Upper lobe of right lung (tissue), 1 donor: ENCODE measurements at regions not wholly inside any gene's neighbourhood (a gene's known extent, or its start where the extent isn't known, plus 50 kb on each side); places are given as distances from the start of the nearest gene placed in this dataset.
"Not testable (repeated sequence)": the region's sequence is repeated elsewhere in the genome, so short reads cannot be mapped to it uniquely, and the experiment has no call there.

Source experiments
- ATAC-seq: fragments of 200-7000 bp; cut with Tn5 transposase; one replicate; pipeline ENCODE4 v1.9.1; 2020; ENCODE audit warnings: mild to moderate bottlenecking, moderate library complexity
- DNase-seq: peaks from one replicate; pipeline ENCODE4 v3.0.0-alpha.2; 2020
- H3K27ac ChIP-seq: fragments of 200-600 bp; one replicate; pipeline ENCODE4 v1.8.0; 2022
- H3K27me3 ChIP-seq: fragments of 200-600 bp; one replicate; pipeline ENCODE4 v1.8.0; 2022; ENCODE audit warnings: mild to moderate bottlenecking
- H3K36me3 ChIP-seq: fragments of 200-600 bp; one replicate; pipeline ENCODE4 v1.8.0; 2022
- H3K4me1 ChIP-seq: fragments of 200-600 bp; one replicate; pipeline ENCODE4 v1.8.0; 2022
- H3K4me3 ChIP-seq: fragments of 200-600 bp; one replicate; pipeline ENCODE4 v1.8.0; 2022; ENCODE audit warnings: mild to moderate bottlenecking
- H3K9me3 ChIP-seq: fragments of 200-600 bp; one replicate; pipeline ENCODE4 v1.8.0; 2022
- intact Hi-C: fragments of 100-400 bp; cut with DNase I; formaldehyde crosslinking; loops from one replicate; pipeline ENCODE4 v1.11.0; 2022
- TF ChIP-seq, protein P1 (sequence below): fragments of 200-600 bp; IDR thresholded peaks from one replicate; pipeline ENCODE4 v1.8.0; 2022; ENCODE audit warnings: antibody characterized with exemption
- donor health status: DM: no; HTN: yes; CAD: no; lungs with severe emphysema.

DNA sequence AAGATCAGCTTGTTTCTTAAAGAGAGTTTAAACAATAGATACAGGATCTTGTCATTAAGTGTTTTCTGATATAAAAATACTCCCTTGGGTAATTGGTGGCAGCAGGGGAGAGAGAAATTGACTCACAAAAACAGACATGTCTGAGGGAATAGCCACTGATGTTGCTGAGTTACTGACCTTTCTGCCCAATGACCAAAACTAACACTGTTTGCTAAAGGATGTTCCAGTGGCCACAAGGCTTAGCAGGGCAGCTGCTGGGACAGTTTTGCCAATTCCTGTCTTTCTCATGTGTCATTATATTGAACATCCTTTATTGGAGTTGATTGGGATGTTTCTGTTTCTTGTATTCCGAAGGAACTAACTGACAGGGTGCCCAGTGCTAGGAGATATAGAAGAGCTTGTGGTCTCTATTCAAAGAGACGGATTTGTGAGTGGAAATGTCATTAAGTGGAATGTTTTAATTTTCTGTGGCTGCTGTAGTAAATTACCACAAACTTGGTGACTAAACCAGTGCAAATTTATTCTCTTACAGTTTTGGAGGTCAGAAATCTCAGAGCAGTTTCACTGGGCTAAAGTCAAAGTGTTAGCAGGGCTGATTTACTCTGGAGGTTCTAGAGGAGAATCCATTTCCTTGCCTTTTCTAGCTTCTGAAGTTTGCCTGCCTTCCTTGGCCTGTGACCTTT lies 124.8 kb upstream of the RMDN2 start:
- ATAC-seq (no peak), DNase-seq (no peak)
- no peak overlapping the region for H3K4me3 ChIP-seq
- TF ChIP-seq, protein P1, sequence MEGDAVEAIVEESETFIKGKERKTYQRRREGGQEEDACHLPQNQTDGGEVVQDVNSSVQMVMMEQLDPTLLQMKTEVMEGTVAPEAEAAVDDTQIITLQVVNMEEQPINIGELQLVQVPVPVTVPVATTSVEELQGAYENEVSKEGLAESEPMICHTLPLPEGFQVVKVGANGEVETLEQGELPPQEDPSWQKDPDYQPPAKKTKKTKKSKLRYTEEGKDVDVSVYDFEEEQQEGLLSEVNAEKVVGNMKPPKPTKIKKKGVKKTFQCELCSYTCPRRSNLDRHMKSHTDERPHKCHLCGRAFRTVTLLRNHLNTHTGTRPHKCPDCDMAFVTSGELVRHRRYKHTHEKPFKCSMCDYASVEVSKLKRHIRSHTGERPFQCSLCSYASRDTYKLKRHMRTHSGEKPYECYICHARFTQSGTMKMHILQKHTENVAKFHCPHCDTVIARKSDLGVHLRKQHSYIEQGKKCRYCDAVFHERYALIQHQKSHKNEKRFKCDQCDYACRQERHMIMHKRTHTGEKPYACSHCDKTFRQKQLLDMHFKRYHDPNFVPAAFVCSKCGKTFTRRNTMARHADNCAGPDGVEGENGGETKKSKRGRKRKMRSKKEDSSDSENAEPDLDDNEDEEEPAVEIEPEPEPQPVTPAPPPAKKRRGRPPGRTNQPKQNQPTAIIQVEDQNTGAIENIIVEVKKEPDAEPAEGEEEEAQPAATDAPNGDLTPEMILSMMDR, result no peak
- no peak overlapping the region for H3K27ac ChIP-seq
- H3K27me3 ChIP-seq, result no peaks in the 10 kb centered on the region
- no peaks in the 10 kb centered on the region for H3K9me3 ChIP-seq
- H3K4me1 ChIP-seq, result peaks cover 6% of the 10 kb centered on the region
- intact Hi-C loops, result no loop called here
- H3K36me3 ChIP-seq, result no peaks in the 10 kb centered on the region

DNA sequence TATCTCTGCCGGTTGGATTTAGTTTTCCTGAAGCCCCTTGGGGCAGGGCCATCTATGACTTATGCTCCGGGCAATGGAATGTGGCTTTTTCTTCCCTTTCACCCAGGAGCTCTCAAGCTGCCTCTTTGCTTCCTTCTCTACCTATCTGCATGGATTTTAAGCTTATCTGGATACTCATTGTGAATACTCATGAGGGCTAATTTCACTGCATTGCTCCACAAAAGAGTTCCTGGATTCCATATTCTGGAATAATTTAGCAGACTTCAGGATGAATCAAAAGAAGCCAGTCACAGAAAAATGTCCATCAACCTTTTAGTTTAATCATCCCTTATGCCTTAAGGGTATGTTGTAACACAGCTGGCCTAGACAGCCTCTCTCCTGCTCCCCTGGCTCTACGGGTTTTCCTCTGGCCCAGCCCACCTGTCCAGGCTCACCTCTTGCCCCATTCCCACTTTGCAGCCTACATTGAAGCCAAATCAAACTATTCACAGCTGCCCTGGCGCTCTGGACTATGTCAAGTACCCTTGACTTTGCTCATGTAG lies 122.8 kb upstream of the RMDN2 start:
- intact Hi-C loops, result no loop called here
- ATAC-seq (peak; percentile 98), DNase-seq (peak; percentile 83)
- H3K27ac ChIP-seq, result peak overlapping the region; percentile 30
- H3K4me3 ChIP-seq, result no peak overlapping the region
- H3K36me3 ChIP-seq, result no peaks in the 10 kb centered on the region
- H3K9me3 ChIP-seq, result no peaks in the 10 kb centered on the region
- TF ChIP-seq, protein P1, result no peak
- no peaks in the 10 kb centered on the region for H3K27me3 ChIP-seq
- H3K4me1 ChIP-seq, result peaks cover 6% of the 10 kb centered on the region

DNA sequence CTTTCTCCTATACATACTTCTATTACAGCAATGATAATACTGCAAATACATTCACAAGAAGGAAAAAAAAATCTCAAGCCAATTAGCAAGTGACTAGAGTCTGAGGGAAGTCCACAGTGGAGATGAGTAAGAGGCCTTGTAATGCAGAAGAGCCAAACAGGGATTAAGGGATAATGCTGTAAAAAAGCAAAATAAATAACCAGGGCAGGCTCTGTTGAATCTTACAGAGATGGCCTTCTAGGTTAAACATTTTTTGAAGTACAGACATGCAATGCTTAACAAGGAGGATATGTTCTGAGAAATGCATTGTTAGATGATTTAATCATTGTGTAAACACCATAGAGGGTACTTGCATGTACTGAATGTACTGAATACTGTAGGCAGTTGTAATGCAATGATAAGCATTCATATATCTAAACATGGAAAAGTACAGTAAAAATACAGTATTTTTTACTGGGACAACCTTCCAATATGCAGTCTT lies 122.1 kb upstream of the RMDN2 start:
- Histone ChIP-seq H3K4me3 (no peak overlapping the region), H3K36me3 (no peaks in the 10 kb centered on the region), H3K27me3 (no peaks in the 10 kb centered on the region), H3K27ac (peak overlapping the region; percentile 11), H3K9me3 (no peaks in the 10 kb centered on the region), H3K4me1 (peaks cover 6% of the 10 kb centered on the region)
- intact Hi-C loops, result no loop called here
- ATAC-seq (peak; percentile 64), DNase-seq (no peak)
- TF ChIP-seq, protein P1, result no peak

DNA sequence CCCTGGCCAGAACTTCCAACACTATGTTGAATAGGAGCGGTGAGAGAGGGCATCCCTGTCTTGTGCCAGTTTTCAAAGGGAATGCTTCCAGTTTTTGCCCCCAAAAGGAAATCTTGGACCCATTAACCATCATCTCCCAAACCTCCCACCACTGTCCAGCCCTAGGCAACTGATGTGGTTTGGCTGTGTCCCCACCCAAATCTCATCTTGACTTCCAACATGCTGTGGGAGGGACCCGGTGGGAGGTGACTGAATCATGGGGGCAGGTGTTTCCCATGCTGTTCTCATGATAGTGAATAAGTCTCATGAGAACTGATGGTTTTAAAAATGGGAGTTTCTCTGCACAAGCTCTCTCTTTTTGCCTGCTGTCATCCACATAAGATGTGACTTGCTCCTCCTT lies 119.1 kb upstream of the RMDN2 start:
- H3K36me3 ChIP-seq, intact Hi-C loops, H3K4me3 ChIP-seq, H3K27ac ChIP-seq, DNase-seq, H3K27me3 ChIP-seq, ATAC-seq, H3K9me3 ChIP-seq: not testable (repeated sequence)
- peaks cover 10% of the 10 kb centered on the region for H3K4me1 ChIP-seq

DNA sequence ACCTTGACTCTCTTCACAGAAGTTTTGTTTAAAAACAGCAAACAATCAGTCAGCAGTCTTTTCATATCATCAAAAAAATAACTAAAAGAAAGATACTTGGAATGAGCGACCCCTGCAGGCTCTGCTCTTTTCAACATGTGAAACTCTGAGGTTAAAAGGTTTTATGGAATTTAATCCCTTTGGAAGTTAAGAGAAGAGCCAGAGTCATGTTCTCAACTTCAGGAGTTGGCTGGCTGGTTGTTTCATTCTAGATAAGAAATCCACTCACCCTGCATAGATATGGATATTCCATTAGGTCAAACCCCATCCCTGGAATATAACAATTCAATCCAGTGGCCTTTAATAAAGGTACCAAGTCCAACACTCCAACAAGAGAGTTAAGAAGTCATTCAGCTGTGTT lies 115.6 kb upstream of the RMDN2 start:
- ATAC-seq (peak; percentile 57), DNase-seq (no peak)
- peaks cover 4% of the 10 kb centered on the region for H3K4me1 ChIP-seq
- intact Hi-C loops, result no loop called here
- H3K27me3 ChIP-seq, result no peaks in the 10 kb centered on the region
- TF ChIP-seq, protein P1, result peak; percentile 58
- H3K4me3 ChIP-seq, result no peak overlapping the region
- no peaks in the 10 kb centered on the region for H3K36me3 ChIP-seq
- H3K27ac ChIP-seq, result no peak overlapping the region
- no peaks in the 10 kb centered on the region for H3K9me3 ChIP-seq

DNA sequence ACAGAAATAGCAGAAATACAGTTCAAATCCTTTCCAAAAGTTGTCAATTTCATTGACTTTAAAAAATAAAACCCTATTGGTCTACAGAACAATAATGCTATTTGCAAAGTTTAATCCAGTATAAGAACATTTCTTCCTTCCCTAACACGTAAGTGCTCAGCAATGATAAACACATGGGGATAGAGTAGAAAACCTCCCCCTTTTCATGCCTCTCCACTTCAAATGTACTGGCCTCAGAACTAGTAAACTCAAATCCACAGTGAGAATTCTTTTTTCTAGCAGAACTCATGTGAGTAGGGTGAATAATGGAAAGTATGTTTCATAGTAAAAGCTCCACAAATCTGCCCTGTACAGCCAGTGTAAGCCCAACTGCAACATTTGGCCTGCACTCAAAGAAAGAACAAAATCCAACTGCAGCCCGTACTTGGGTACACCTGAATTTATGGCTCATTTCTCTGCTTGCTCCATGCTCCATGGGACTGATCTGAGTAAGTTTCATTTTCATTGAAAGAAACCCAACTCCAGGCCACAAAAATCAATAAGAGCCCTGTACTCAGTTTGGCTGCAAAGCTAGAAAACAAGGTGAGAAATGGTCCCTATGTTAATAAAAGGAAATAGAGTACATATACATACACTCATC lies 115.0 kb upstream of the RMDN2 start:
- no peaks in the 10 kb centered on the region for H3K36me3 ChIP-seq
- no peak for DNase-seq
- no peak overlapping the region for H3K4me3 ChIP-seq
- intact Hi-C loops, result no loop called here
- no peaks in the 10 kb centered on the region for H3K9me3 ChIP-seq
- H3K4me1 ChIP-seq, result peaks cover 4% of the 10 kb centered on the region
- ATAC-seq, result no peak
- H3K27me3 ChIP-seq, result no peaks in the 10 kb centered on the region
- TF ChIP-seq, protein P1, result no peak
- no peak overlapping the region for H3K27ac ChIP-seq
